NCI-H748 (cell line): ENCODE measurements at regions not wholly inside any gene's neighbourhood (a gene's known extent, or its start where the extent isn't known, plus 50 kb on each side); places are given as distances from the start of the nearest gene placed in this dataset.

Source experiments
- DNase-seq: peaks from one replicate; lab custom pipeline; 2025; ENCODE audit not compliant: unreplicated experiment; lab: John Stamatoyannopoulos, UW

DNA sequence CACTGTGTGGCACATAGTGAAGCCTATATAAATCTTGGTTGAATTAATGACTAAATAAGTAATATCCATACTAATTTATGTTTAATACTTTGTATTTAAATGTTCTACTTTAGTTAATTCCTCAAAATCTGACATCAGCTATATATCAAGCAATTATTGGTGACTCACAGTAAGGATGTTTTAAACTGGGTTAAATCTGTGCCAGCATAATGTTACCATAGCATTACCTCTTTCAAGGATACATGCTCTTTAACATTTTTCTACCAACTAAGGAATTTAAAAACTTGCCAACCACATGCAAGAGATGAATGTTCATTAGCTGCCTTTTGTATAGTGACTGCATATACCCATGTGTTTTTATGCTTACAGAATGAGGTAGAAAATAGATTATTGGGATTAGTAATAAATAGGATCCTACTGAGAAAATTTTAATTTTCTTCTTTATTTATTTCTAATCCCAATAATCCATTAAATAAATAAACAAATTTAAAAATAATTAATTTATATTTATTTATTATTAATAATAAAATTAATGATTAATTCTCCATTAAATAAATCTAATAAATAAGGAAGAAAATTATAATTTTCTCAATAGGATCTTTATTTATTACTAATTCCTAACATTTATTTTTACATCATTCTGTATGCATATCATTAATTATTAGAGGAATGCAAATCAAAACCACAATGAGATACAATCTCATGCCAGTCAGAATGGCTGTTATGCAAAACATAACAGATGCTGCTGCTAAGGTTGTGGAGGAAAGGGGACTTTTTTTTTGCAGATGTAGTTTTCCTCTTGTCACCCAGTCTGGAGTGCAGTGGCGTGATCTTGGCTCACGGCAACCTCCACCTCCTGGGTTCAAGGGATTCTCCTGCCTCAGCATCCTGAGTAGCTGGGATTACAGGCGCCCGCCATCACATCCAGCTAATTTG is 410.7 kb upstream of the DSEL start:
- no peak for DNase-seq

DNA sequence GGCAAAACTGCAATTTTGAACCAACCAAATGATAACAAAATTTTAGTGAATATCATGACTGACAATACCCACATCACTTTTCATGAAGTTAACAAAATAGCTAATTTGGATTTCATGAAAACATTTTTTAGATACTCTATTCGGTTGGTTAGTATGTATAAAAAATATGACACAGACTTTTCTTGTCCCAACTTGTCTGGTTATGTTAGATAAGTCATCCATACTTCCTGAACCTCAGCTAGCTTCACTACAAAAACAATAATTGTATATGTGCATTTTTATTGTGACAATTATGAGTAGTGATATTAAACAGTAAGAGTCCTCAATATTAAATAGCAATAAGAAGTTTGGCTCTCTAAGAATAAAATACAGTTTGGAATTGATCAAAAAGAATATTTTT is 408.1 kb upstream of the DSEL start:
- DNase-seq, result no peak

DNA sequence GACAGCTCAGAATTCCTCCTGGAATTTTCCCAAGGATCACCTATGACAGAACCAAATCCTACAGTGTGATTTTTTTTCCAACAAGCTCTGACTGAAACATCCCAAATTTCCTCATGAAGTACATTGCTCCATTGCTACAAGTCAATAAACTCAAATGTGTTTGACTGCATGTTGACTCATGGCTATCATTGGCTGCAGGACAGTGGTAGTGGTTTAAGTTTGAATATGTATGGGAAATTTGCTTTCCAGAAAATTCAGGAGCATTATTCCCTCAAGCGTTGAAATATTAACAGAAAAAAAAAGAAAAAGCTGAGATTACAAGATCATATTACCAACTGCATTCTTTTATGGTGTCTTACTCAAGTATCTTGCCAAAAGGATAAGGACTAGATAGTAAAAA is 402.8 kb upstream of the DSEL start:
- DNase-seq, result no peak

DNA sequence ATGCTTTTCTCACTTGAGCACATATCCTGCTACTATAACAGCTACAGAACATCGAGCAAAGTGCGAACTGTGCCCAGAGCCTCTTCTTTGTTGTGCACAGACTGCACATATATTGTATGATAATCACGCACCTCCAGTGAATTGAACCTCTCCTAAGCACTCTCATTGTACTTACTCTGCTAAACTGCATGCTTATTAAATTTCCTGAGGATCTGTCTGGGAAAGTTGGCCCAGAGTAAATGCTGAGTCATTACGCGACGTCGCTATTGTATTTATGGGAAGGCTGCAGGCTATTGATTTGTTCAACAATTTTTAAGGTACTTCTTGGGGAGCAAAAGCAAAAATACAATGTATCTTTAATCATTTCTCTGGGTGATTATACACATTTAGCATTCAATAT is 399.6 kb upstream of the DSEL start:
- DNase-seq, result peak; percentile 61

DNA sequence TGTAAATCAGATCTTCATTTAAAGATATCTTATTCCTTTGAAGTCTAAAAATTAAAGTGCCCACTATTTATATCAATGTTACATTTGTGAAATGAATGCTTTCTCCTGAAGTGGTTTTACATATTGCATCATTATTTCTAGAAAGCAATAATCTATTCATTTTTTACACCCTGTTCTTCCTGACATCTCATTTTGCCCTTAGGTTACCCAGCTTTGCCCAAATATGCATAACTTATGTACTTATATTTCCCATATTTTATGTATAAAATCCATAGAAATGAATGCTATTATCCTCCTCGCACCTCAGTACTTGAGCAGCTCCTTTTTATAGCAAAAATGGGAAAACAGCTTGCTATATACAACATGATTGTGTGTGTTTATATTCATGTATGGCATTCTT is 396.5 kb upstream of the DSEL start:
- no peak for DNase-seq

DNA sequence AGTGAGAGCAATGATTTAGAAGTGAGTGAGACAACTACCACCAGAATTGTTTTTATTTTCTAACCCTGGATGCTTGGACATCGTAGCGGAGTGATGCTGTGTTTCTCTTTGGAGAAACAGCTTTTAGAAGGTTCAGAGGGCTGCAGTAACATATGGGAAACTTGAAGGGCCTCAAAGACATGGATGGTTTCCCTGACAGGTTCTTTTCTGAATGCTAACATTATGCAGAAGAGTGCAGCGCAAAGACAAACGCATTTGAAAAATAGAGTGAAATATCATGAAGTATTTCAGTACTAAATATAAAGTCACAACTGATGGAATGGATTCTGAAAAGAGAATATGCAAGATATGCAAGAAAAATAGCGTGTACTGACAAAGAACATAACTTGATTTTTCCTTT is 385.1 kb upstream of the DSEL start:
- DNase-seq, result no peak

DNA sequence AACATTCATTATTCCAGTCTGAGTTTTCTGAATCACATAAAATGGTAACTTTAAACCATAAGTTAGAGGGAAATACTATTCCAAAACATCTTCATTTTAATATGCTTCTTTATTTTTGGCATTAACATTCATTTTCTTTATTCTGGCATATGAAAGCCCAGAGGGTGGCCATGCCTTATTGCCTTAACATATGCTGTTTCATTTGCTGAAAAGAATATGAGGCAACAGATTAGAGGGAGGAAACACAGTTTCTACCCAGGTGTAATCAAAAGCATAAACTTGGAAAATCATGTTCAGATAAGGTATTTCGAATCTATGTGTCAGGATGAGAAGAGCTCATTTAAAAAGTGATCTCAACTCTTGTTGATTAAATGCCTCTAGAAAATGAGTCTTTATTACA is 379.9 kb upstream of the DSEL start:
- no peak for DNase-seq

DNA sequence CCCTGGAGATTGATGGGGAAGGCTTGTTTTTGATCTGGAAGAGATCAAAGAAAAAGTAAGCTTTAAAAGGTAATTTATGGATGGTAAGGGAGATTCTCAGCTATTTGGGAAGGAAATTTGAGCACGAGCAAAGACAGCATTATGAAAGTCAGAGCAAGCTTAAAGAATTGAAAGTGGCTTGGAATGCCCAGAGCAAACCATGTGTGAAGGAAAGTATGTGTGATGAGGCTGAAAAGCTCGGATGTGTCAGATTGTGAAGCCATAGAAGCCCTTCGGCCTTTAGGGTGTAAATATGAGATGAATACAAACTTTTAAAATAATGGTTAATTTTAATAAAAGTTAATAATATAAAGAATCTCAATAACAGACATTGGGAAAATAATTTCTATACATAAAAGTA is 377.4 kb upstream of the DSEL start:
- DNase-seq, result no peak

DNA sequence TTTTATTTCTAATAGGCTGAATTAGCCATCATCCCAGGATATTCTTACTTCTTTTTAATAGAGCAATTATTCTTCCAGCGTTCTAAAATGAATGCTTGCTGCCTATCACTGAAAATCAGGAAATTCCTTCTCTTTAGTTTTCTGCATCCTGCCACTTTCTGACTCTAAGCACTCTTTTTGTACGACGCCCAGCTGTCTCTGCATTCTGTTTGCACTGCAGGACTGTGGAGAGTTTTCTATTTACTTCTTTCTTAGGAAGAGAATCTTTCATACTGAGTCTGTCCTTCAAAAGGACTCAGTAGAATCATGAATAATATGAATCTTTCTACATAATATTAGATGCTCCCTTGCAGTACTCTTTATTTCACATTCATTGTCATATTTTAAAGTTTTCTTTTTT is 360.4 kb upstream of the DSEL start:
- no peak for DNase-seq

DNA sequence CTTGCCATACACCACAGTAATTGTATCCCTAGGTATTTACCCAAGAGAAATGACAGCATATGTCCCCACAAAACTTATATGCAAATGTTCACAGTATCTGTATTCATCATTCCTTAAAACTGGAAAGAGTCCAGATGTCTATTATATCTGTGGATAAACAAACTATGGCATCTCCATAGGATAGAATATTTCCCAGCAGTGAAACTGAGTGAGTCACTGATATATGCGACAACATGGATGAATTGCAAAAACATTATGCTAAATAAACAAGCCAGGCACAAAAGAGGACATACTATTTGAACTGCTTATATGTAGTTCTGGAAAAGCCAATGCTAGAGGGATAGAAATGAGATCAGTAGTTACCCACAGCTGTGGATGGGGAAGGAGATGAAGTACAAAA is 359.4 kb upstream of the DSEL start:
- peak; percentile 34 for DNase-seq

DNA sequence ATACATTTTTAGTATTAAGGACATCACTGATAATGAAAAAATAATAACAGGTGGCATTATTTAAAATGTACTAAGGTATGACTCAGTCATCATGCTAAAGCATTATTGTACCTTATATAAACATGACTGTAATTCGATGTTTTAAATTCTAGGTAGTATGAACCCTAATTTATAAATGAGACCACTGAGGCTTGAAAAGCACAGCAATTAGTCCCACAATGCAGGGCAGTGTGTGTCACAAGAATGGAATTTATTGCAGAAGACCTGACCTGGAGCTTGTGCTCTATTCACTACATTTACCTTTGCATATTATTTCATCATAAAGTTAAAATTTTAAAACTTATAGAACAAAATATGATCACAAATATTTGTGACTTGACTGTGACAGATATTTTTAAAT is 358.5 kb upstream of the DSEL start:
- DNase-seq, result peak; percentile 16

DNA sequence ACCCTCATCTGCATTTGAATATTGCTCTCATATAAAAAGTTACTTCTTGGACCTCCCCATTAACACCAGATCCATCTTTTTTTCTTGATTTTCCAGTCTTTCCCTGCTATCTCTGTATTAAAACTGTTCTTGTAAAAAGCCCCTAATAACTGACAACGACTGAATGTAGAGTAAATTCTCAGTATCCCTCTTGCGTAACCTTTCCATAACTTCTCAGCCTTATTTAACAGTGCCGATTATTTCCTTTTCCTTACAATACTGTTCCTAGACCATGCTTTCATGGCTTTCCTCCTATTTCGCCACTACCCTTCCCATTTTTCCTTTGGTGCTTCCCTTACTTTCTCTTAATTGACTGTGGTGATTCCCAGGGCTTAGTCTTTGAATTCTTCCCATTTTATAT is 348.9 kb upstream of the DSEL start:
- DNase-seq, result no peak

DNA sequence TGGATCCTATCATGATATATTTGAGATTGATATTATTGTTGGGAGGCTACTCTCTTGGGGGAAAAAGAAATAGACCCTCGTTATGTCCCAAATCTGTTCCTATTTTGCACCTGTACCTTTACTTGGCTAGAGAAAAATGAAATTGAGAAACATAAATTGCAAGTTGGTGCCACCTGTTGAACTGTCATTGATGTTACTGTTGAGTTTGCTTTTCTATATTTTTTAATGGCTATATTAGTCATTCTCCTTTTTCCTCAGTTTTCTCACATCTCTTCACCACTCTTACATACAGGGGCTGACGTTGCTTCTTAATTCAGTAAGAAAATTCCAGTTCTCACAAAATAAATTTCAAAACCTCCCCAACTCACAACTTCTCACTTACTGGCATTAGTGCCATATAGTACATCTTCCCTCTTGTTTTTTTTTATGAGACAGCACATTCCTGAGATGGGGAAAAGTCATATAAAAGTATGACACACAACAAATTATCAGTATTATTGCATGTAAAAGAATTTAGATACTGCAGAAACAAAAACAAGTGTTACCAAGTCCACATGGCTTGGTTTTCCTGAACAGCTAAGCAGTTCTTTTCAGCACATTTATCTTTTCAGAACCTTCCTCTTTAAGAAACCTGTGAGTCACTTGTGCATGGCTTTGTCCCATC is 348.3 kb upstream of the DSEL start:
- no peak for DNase-seq

DNA sequence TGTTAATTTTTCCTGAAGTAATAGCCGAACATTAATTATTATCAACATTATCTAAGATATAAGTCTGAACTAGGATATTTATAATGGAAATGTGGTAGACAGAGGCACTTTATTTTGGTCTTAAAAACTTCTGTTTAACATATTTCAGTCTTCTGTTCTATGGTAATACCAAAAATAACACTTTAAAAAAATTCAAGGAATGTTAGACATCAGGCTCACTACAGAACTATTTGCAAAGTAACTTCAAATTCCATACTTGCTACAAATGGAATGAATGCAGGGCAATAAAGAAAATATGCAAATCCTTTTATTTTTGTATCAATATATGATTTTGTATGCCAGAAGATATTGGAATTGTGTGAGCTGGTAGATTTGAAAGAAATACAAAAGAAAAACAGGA is 345.5 kb upstream of the DSEL start:
- DNase-seq, result no peak

DNA sequence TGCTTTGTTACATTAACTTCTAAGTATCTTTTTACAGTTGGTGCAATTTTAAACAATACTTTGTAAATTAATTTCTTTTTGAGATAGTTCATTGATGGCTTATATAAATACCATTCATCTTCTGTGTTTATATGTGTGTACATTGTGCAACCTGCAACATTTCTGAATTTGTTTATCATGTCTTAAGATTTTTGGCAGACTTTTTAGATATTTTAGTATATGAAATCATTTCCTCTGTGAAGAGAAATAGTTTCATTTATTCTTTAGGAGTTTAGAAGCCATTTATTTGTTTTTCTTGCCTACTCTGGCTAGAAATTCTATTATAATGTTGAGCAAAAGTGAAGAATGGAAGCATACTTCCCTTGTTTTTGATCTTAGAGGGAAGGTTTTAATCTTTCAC is 337.8 kb upstream of the DSEL start:
- DNase-seq, result no peak

DNA sequence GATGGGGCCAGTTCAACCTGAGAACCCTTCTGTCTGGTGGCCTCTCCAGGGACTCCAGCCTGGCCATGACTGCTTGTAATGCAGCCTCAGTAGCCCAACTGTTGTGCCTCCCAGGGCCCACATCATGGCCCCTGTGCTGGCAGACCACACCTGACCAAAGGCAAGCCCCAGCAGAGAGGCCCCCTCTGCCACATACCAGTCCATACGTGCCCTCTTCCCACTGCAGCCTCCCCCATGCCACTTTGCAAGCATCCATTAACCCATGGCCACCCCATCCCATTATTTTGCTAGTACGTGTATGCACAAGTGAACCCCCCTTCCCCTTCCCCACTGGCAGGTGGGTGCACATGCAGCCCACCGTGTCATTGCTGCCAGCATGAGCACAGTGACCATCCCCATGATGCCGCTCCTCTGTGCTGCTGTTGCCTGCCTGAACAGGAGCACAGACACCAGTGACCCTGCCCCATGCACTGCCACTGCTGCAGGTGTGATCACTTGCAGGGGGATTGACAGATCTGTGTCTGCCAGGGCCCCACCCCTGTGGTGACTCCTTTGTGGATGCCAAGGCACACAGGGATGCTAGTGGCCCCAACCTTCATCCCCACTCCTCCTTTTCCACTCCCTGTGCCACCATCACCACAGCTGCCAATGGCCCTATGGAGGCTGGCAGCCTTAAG is 330.0 kb upstream of the DSEL start:
- no peak for DNase-seq

DNA sequence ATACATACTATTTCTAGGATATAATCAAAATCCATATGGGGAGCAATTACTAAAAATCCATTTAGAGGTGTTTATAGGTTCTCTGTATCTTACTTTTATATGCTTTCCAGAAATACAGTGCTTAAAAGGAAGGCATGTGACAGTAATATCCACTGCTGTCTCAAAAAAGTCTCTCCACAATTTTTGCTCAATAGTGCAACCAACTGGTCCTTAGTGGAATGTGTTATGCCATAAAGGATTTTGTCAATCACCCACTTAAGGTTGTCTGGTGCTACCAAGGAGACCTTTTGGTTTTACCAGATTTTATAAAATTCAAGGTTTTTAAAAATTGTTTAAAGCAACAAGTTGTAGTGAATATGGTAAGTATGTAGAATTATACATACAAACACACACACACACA is 328.5 kb upstream of the DSEL start:
- DNase-seq, result peak; percentile 13

DNA sequence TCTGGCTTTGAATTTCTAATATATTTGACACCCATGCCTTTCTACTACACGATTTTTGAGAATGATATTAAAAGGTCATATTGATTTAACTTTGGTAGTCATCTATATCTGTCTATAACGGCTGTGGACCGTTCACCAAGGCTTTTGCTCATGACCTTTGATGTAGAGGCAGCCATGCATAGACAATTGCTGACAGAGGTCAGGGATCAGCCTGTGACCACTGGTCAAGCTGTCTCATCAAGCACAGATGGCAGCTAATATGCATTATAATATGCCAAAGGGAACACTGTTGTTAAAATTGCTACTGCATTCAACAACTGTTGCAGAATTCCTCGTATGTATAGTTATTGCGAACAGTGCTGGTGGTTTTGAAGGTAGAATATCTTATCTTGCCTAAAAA is 323.9 kb upstream of the DSEL start:
- no peak for DNase-seq

DNA sequence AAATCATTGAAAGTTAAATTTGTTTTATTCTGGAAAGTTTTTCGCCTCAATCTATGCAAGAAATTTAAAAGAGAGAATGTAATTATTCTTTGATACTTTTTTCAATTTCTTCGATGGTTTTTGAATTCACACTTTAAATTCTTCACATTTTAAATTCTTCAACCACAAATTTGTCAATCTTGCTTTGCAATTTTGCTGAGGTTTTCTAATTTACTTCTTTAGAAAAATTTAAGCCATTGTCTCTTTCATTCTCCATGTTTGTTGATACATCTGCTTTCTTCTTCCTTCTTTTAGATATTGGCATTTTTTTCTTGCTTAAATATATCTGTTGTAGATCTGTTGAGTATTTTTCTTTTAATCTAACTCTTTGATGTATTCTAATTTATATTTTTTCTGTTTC is 301.9 kb upstream of the DSEL start:
- DNase-seq, result no peak

DNA sequence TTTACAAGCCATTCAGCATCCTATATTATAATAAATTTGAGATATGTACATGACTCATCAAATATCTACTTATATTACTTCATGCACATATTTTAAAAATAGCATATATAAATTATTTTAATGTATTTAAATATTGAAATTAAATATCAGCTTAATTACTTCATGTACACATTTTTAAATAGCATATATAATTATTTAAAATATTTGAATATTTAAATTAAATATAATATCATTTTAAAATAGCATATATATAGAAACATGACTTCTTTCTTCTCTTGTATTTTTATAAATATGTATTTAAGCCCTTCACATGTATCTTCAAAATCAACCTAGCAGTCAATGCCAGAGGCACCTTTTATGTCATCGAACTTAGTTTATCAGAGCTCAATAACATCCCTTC is 298.8 kb upstream of the DSEL start:
- no peak for DNase-seq

DNA sequence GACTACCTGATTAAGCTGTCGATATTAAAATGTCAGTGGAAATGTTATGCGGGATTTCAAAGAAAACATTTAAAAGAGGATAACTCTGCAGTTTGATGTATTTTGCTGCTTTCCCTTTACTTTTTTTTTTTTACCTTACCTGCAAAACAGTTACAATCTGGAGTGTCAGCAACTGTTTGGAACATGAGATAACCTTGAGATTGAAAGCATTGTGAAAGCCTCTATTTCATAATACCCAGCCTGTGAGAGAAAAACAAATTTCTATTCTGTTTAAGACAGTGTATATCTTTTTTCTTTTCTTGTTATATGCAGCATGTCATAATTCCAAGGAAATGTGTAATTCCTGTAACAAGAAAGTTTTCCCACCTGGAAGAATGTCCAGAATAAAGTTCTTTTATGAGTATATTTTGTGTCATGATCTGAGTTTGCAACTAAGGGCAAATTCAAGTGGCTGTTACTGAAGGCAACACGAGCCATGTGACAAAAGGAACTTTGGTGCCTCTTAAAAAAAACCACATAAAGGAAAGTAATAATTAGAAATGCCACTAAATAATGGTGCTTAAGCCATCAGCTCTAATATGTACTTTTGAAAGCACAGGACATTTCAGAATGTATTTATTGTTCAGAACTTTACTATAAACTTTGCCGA is 297.0 kb upstream of the DSEL start:
- DNase-seq, result no peak

DNA sequence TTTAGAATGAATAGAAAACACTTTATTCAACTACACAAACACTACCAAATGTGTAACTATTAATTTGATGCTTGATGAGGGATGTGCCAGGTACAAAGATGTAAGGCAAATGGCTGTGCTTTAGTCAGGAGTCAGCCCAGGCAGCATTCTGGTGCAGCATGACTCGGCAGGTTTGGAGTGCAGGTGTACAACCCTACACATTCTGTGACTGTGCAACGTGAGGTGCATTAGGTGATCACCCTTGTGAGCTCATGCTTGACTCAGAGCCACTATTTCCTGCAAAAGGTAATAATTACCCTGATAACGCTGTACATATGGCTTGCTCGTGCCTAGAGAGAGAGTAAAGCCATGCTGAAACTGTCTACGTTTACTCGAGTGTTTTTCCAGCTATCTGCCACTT is 288.7 kb upstream of the DSEL start:
- peak; percentile 42 for DNase-seq
